GM12865 (cell line): ENCODE measurements at regions not wholly inside any gene's neighbourhood (a gene's known extent, or its start where the extent isn't known, plus 50 kb on each side); places are given as distances from the start of the nearest gene placed in this dataset.
"Not testable (repeated sequence)": the region's sequence is repeated elsewhere in the genome, so short reads cannot be mapped to it uniquely, and the experiment has no call there.

ENCODE experiments used
- DNase-seq: peaks from one replicate; pipeline ENCODE4 v3.0.0; 2010; ENCODE audit warnings: low read depth
- H3K4me3 ChIP-seq: 2 replicates; pipeline ENCODE4 v1.5.1; 2011; ENCODE audit warnings: mild to moderate bottlenecking, low read depth, low read length, control low read depth

DNA sequence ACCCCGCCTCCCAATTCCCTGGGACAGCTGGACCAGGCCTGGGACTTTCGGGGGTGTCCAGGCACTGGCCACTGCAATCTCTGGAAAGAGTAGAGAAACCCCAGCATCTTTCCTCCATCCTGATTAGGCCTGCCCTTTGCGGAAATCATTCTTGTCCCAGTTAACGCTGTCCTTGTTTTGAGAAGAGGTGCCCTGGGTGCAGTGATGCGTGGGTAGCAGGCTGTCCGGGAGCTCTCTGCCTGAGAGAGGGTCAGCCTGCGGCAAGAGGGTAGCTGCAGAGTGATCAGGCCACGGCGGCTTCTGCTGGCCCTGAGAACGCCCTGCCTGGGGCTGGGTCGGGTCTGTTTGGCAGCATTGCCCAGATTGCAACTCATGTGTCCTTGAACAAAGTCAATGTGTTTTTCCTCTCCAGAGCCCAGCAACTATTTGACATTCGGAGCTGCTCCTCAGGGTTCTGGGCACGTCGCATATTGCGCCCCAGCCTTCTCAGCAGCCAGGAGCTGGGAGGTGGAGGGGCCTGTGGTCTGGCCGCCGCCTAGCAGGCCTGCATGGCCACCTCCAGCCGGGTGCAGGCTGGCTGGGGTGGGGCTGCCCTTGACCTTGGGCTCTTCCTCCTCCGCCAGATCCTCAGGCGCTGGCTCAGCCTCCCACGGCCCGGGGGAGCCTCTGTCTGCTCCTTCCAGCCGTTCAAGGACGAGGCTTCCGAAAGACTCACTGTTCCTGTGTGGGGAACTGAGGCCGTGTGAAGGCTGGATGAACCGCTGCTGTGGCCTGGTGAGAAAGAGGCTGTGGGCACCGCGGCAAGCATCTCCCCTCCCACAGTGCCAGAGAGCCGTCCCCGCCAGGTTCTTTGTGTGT is 150.1 kb upstream of the ZNF469 start:
- DNase-seq, H3K4me3 ChIP-seq: not testable (repeated sequence)

DNA sequence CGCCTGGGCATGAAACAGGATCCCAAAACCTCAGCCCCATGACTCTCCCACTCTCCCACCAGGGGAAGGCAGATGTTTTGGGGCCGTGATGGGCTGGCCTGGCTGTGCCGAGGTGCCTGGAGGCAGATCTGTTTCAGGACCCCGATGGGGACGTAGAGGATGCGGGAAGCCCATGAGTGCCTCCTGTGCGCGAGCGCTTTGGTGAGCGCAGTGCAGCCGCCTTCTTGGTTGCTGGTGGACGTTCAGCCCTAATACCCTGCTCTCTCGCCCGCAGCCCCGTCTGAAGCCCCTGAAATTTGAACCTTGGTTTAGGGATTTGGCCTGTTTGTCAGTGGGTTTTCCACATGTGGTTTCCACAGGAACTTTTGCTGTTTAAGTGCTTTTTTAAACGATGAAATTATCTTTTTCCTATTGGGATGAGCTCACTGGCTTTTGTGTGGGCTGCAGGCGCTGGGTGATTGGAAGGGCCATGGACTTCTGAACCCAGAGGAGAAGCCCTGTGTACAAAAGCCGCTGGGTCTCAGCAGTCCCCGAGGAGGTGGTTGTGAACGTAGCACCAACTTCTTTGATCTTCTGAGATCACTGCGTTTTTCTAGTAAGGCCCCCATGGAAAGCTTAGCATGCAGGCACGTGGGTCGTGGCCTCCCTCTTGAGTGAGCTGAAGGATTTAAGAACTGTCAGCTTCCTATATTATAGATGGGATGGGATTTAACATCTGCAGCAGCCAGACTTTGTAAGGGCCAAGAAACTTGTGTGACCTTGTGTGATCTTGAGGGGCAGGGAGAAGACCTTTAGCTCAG is 148.9 kb upstream of the ZNF469 start:
- not testable (repeated sequence) for DNase-seq, H3K4me3 ChIP-seq

DNA sequence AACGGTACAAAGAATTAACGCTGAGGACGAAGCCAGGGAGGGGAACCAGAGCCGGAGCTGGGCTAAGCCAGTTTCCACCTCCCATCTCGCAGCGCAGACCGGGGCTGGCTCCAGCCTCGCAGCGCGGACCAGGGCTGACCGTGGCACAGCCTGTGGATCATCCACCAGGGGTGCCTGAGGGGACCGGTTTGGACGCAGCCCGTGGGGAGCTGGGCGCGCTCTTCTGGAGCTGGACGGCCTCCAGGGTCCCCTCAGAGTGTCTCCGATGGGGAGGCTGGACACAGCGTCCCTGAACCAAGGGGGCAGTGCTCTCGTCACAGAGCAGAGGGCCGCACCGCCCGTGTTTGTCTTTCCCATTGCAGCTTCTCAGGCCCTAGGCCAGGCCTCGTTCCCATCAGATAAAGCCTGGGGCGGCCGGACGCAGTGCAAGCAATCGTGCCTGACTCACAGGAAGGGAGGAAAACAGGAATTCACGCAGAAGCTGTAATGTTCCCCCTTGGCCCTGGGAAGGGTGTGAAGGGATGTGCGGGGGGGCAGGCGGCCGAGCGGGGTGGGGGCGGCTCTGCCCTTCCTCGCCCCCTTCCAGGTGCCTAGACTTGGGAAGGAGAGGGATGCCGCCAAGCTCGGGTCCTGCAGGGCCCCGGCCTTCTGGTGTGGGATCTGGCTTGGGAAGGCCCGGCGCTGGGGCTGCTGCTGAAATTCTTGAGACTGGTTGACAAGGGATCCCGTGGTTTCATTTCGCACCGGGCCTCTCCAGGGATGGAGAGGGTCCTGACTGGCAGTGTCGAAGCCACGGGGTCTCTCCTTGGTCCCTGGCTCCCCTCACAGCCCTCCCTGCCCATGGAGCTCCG is 148.1 kb upstream of the ZNF469 start:
- not testable (repeated sequence) for DNase-seq, H3K4me3 ChIP-seq

DNA sequence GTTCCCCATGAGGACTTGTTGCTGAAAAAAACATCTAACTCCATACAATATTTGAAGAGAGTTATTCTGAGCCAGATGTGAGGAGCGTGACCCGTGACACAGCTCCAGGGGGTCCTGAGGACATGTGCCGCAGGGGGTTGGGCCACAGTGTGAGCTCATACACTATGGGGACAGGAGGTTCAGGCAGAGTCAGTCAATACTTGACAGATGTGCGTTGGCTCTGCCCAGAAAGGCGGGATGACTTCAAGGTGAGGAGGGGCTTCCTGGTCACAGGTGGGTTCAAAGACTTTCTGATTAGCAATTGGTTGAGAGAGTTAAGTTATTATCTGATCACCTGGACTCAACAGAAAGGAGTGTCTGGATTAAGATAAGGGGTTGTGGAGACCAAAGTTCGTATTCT is 147.1 kb upstream of the ZNF469 start:
- not testable (repeated sequence) for H3K4me3 ChIP-seq, DNase-seq

DNA sequence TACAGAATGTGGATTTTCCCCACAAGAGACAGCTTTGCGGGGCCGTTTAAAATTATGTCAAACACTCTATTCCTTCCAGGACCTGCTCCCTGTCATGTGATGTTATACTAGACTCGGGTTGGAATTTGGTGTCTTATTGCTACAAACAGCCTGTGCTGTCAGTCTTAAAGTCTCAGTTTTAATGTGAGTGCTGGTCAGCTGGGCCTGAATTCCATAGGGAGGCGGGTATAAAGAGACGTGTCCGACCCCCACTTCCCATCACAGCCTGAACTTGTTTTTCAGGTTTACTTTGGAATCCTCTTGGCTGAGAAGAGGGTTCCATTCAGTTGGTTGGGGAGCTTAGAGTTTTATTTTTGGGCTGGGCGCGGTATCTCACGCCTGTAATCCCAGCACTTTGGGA is 146.5 kb upstream of the ZNF469 start:
- not testable (repeated sequence) for DNase-seq

DNA sequence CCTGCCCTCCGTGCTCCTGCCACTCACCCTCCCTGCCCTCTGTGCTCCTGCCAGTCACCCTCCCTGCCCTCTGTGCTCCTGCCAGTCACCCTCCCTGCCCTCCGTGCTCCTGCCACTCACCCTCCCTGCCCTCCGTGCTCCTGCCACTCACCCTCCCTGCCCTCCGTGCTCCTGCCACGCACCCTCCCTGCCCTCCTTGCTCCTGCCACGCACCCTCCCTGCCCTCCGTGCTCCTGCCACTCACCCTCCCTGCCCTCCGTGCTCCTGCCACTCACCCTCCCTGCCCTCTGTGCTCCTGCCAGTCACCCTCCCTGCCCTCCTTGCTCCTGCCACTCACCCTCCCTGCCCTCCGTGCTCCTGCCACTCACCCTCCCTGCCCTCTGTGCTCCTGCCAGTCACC is 145.4 kb upstream of the ZNF469 start:
- DNase-seq = not testable (repeated sequence)

More for the DNA sequence above, 146.5 kb upstream of the ZNF469 start:
- not testable (repeated sequence) for H3K4me3 ChIP-seq

DNA sequence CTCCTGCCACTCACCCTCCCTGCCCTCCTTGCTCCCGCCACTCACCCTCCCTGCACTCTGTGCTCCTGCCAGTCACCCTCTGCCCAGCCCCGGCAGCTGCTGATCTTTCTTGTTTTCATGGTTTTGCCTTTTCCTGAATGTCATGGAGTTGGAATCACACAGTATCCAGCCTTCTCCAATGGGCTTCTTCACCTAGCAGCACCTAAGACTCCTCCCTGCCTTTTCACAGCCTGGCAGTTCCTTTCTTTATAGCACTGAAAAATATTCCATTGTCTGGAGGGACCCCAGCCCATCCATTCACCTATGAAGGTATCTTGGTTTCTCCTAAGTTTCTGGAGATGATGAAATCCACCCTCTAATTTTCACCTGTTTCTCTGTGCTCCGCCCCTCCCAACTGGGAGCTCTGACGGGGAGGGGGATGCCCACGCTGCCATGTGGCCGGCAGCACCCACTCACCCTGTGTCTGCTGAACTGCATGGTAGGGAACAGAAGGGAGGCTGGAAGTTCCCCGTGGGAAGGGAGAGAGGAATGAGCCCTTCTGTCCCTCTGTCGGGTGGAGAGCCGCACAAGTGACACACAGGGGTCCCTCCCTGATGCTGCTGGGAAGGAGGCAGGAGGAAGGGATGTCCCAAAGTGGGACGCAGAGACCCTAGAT is 144.9 kb upstream of the ZNF469 start:
- DNase-seq, H3K4me3 ChIP-seq: not testable (repeated sequence)

More for the DNA sequence above, 145.4 kb upstream of the ZNF469 start:
- not testable (repeated sequence) for H3K4me3 ChIP-seq

DNA sequence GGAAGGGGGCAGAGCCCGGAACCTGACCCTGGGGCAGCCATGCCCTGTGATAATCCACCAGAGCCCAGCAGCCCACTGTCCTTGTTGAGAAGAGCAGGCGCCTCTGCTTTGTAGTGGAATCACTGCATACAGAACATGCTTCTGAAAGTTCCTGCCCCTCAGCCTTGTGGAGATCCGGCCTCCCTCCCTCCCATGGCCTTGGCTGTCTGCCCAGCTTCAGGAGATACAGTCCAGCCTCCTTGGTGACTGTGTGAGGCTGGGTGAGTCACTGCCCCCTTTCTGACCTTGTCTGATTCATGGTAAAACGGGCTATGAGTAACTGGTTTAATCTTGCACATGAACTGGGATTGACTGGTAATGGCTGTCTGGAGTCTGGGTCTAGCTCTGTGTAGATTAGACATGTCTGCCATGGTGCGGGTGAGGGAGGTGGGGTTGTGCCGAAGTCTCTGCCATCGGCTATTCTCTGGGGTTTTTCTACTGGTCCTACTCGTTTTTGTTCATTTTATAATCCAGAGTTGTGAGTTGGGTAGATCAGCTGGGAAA is 144.0 kb upstream of the ZNF469 start:
- H3K4me3 ChIP-seq = not testable (repeated sequence)
- peak; percentile 37 for DNase-seq

DNA sequence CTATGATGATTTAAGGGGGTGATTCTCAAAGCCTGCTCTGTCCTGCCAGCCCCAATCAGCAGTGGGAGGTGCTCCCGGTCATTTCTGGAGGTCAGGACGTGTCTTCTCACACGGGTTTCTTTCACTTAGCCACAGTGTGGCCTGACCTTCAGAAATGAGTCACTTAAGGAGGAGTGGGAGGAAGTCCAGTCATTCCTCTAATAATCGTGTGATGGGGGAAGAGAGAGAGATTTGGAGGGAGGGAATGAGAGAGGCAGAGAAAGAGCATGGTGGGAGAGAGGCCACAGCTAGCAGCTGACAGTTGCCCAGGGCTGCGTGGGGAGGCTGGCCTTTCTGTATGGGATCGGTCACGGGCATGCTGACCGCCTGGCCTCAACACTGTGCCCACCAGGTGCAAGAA is 142.6 kb upstream of the ZNF469 start:
- H3K4me3 ChIP-seq = not testable (repeated sequence)
- peak; percentile 26 for DNase-seq

DNA sequence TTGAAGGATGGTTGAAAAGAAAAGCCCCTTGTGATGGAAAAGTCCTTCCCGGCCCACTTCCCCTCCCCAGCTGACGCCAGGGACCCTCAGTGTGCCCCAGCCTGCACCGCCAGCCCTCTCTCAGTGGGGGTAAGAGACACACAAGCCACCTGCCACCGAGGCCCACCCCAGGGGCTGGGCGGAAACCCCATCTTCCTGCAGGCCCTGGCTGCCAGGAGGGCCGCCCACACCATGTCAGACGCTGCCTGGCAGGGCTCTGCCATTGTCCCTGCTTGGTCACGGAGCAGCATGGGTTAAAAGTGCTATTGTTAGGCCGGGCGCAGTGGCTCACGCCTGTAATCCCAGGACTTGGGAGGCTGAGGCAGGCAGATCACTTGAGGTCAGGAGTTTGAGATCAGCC is 142.0 kb upstream of the ZNF469 start:
- not testable (repeated sequence) for DNase-seq, H3K4me3 ChIP-seq

DNA sequence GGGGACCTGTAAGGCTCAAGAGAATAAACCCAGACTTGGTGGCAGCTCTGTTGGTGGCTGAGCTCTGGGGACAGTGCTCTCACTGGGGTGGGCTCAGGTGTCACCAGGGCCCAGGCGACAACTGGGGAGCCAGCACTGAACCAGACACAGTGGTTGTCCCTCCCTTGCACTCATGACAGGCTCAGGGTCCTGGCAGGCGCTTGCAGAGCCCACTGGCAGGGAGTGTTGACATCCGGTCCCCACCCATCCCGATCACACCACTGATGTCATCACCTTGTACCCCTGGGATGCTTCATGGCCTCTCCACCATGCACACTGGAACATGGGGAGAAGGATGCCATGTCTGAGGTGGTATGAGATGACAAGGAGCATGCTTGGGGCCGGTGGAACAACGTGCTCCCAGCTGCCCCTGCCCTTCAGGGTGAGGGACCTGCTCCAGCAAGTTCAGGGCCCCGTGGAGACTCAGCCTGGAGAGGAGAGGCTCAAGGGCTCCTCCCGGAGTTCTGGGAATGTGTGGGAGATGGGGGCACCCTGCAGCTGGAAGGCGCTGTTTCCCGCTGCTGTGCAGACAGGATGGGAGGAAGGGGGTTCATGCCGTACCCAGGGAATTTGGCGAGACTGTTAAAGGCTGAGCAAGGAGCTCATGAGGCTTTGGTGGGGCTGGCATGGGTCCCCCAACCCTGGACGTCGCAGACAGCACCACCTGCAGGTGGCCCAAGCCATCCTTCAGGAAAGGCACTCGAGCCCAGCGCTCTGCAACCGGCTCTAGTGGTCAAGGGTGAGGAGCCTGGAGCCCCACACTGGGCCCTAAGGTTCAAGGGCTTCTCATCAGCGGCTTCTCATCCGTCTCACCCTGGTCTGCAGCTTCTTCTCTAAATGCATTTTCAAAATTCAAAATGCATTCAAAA is 141.1 kb upstream of the ZNF469 start:
- not testable (repeated sequence) for DNase-seq, H3K4me3 ChIP-seq

DNA sequence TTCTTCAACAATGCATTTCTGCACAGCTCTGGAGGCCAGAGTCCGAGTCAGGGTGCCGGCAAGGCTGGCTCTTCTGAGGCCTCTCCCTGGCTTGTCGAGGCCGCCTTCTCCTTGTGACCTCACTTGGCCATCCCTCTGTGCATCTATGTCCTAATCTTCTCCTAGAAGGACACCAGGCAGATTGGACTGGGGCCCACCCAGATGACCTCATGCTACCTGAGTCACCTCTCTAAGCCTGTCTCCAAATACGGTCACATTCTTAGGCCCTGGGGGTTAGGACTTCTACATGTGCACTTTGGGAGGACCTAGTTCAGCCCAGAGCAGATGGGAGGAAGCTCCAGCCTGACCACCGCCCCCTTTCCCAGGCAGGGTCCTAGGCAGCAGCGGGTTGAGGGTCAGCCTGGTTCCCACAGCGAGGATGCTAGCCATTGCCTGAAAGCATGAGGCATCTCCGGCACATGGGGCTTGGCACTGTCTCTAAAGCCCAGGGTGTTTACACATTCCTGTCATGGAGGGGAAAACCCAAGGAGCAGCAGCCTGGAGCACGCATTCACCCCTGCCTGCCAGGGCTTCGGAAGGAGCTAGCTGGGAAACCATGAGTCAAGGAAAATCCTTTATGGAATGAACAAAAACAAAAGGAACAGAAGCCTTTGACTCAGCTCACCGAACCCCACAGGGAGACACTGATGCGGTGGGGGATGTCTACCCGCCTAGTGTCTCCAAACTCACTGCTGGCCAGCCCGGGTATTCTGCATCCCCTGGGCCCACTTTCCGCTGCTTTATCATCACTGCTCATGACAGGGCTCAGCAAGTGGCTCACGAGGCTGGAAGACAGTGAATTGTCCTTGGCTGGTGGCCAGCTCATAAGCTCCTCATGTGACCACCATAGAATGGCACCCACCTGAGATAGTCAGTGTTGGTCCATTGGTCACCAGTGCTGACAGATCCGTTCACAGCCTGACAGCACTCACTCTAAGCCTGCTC is 140.2 kb upstream of the ZNF469 start:
- H3K4me3 ChIP-seq, DNase-seq: not testable (repeated sequence)

DNA sequence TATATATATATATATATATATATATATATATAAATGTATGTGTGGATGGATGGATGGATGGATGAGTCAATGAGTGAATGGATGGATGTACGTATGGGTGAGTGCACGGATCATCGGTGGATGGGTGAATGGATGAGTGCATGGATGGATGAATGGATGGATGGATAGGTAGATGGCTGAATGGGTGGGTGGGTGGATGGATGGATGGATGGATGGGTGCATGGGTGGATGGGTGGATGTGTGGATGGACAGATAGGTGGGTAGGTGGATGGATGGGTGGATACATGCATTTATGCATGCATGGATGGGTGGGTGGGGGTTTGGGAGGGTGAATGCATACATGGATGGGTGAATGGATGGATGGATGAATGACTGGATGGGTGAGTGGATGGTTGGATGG is 138.8 kb upstream of the ZNF469 start:
- DNase-seq, H3K4me3 ChIP-seq: not testable (repeated sequence)

DNA sequence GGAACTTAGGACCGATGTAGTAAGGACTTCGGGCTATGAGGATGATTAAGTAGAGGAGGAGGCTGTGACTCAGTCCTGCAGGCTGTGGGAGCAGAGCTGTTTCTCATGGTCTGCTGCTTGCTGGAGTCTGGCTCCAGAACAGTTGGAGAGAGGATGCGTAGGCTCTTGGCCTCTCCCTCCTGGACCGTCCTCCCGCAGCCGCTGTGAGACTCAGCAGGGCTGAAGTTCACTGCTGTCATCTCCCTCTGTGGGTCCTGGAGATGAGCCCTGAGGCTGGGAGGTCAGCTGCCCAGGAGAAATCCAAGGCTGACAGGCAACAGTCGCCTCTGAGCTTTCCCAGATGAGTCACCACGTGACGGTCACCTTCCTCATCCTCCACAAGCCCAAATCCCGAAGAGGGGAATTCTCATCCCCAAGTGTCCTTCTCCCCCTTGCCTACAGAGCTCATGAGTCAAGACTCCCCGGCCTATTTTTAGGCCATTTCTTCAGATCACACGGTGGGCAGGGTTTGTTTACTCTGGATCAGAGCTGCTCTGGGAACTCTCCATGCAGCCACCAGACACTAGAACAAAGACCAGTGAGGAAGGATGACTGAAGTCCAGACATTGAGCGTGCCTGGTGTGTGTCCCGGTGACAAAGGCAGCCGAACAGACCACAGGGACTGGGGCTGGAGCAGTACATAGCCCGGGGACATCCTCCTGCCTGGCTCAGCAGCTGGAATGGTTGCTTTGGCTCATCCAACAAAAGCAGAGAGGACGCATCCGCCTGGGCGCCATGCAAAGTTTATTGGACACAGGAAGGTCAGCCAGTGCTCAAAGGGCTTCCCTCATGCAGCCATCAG is 137.3 kb upstream of the ZNF469 start:
- not testable (repeated sequence) for H3K4me3 ChIP-seq, DNase-seq

DNA sequence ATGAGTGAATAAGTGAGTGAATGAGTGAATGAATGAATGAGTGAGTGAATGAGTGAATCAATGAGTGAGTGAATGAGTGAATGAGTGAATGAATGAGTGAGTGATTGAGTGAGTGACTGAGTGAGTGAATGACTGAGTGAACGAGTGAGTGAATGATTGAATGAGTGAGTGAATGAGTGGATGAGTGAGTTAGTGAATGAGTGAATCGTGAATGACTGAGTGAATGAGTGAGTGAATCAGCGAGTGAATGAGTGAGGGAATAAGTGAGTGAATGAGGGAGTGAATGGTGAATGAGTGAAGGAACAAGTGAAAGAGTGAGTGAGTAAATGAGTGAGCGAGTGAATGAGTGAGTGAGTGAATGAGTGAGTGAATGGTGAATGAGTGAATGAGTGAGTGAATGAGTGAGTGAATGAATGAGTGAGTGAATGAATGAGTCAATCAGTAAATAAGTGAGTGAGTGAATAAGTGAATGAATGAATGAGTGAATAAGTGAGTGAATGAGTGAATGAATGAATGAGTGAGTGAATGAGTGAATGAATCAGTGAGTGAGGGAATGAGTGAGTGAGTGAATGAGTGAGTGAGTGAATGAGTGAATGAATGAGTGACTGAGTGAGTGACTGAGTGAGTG is 135.7 kb upstream of the ZNF469 start:
- not testable (repeated sequence) for DNase-seq, H3K4me3 ChIP-seq
